Thyroid gland (tissue), 4 donors: ENCODE measurements at regions not wholly inside any gene's neighbourhood (a gene's known extent, or its start where the extent isn't known, plus 50 kb on each side); places are given as distances from the start of the nearest gene placed in this dataset.

ENCODE experiments used
- POLR2A ChIP-seq, 2 donors: fragments of 450-650 bp; IDR thresholded peaks; one replicate each; pipeline ENCODE4 v1.6.1; 2017; ENCODE audit warnings: antibody characterized with exemption in 2 of 2, mild to moderate bottlenecking in 2 of 2, moderate library complexity in 1 of 2
- TF ChIP-seq, protein P1 (sequence below), 6 experiments: fragments of 200-600 bp in 3 of 6; fragments of 450-650 bp in 3 of 6; sonication (generic) in 3 of 6; IDR thresholded peaks; one replicate each; pipeline ENCODE4 v1.5.1; 2016 to 2019; ENCODE audit warnings: antibody characterized with exemption in 6 of 6, mild to moderate bottlenecking in 2 of 6, inconsistent platforms in 1 of 6, moderate library complexity in 1 of 6

DNA sequence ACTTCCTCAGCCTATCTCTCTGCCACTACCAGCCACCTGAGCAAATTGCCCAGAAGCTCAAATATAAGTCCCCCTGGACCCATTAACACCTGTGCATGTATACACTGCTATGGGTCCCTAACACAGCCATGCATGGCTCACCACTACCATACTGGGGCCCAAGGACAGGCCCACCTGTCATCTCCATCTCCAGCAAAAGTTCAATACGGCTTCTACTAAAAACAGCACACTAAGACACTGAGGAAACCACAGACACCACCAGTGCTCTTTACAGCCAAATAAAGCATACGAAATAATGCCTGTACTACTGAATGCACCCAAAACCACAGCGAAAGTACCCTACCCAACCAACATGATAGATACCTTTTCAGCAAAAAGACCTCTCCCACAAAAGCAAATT, 85.6 kb upstream of the GHR start:
- TF ChIP-seq, protein P1, sequence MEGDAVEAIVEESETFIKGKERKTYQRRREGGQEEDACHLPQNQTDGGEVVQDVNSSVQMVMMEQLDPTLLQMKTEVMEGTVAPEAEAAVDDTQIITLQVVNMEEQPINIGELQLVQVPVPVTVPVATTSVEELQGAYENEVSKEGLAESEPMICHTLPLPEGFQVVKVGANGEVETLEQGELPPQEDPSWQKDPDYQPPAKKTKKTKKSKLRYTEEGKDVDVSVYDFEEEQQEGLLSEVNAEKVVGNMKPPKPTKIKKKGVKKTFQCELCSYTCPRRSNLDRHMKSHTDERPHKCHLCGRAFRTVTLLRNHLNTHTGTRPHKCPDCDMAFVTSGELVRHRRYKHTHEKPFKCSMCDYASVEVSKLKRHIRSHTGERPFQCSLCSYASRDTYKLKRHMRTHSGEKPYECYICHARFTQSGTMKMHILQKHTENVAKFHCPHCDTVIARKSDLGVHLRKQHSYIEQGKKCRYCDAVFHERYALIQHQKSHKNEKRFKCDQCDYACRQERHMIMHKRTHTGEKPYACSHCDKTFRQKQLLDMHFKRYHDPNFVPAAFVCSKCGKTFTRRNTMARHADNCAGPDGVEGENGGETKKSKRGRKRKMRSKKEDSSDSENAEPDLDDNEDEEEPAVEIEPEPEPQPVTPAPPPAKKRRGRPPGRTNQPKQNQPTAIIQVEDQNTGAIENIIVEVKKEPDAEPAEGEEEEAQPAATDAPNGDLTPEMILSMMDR (IDR thresholded peaks at IDR 0.05) = no peak
- TF ChIP-seq POLR2A (IDR thresholded peaks at IDR 0.05) = no peak
